Upper lobe of left lung (tissue), 6 donors: ENCODE measurements at regions not wholly inside any gene's neighbourhood (a gene's known extent, or its start where the extent isn't known, plus 50 kb on each side); places are given as distances from the start of the nearest gene placed in this dataset.

ENCODE experiments used
- ATAC-seq, 2 donors: fragments of 200-7000 bp; cut with Tn5 transposase; one replicate each; pipeline ENCODE4 v1.9.1; 2022; ENCODE audit warnings: mild to moderate bottlenecking in 2 of 2, moderate library complexity in 2 of 2; ENCODE audit not compliant: low FRiP score in 2 of 2
- DNase-seq, 2 donors: peaks; one replicate each; pipeline ENCODE4 v3.0.0-alpha.2; 2019 to 2020
- H3K27ac ChIP-seq, 4 donors: fragments of 200-600 bp; sonication (generic); one replicate each; pipeline ENCODE4 v1.5.1; 2016 to 2019
- H3K27me3 ChIP-seq, 4 donors: fragments of 200-600 bp; sonication (generic); one replicate each; pipeline ENCODE4 v1.5.1; 2017 to 2019
- H3K36me3 ChIP-seq, 4 donors: fragments of 200-600 bp; sonication (generic); one replicate each; pipeline ENCODE4 v1.5.1; 2016 to 2019
- H3K4me1 ChIP-seq, 4 donors: fragments of 200-600 bp; sonication (generic); one replicate each; pipeline ENCODE4 v1.5.1; 2018 to 2019
- H3K4me3 ChIP-seq, 4 donors: fragments of 200-600 bp; sonication (generic); one replicate each; pipeline ENCODE4 v1.5.1; 2017 to 2019; ENCODE audit warnings: mild to moderate bottlenecking in 2 of 4, moderate library complexity in 1 of 4
- H3K9me3 ChIP-seq, 4 donors: fragments of 200-600 bp; sonication (generic); one replicate each; pipeline ENCODE4 v1.5.1; 2018 to 2019
- CTCF ChIP-seq, 6 experiments: fragments of 450-650 bp in 4 of 6; fragments of 200-600 bp in 2 of 6; sonication (generic) in 2 of 6; IDR thresholded peaks; one replicate each; pipeline ENCODE4 v1.5.1; 2016 to 2019; ENCODE audit warnings: antibody characterized with exemption in 6 of 6
- EP300 ChIP-seq, 4 donors: sonication (generic); formaldehyde crosslinking; IDR thresholded peaks; one replicate each; pipeline ENCODE4 v1.5.1; 2017; ENCODE audit warnings: antibody characterized with exemption in 4 of 4, control low read depth in 2 of 4
- POLR2A ChIP-seq, 4 donors: fragments of 450-650 bp; IDR thresholded peaks; one replicate each; pipeline ENCODE4 v1.5.1; 2016 to 2017; ENCODE audit warnings: antibody characterized with exemption in 4 of 4, mild to moderate bottlenecking in 2 of 4
- POLR2AphosphoS5 ChIP-seq, 2 donors: sonication (generic); formaldehyde crosslinking; IDR thresholded peaks; one replicate each; pipeline ENCODE4 v1.5.1; 2017; ENCODE audit warnings: antibody characterized with exemption in 2 of 2
- WGBS, 2 donors: methylation state at CpG; one replicate each; pipeline ENCODE4 v1.1.5; 2017 to 2018; 5-methylcytosine and 5-hydroxymethylcytosine counted together
- donor health status: DM: no; HTN: no; CAD: no; lungs with moderate emphysema.
- donor health status: DM: no; HTN: yes; CAD: no; lungs with severe emphysema.

GRCh38 chr6:87791982-87792381, 89.9 kb upstream of the AKIRIN2 start:
- DNase-seq: no peak
- H3K9me3 ChIP-seq: no peaks in the 10 kb centered on the region
- no peak for ATAC-seq
- H3K36me3 ChIP-seq: no peaks in the 10 kb centered on the region
- WGBS, 2 donors: 68 to 73% methylated on average over 7 of the region's 7 CpGs
- H3K27me3 ChIP-seq: no peaks in the 10 kb centered on the region
- no peak overlapping the region for H3K4me3 ChIP-seq
- no peak for TF ChIP-seq EP300 (IDR thresholded peaks at IDR 0.05)
- TF ChIP-seq POLR2A (IDR thresholded peaks at IDR 0.05): no peak
- no peak for TF ChIP-seq POLR2AphosphoS5 (IDR thresholded peaks at IDR 0.05)
- TF ChIP-seq CTCF (IDR thresholded peaks at IDR 0.05): no peak
- H3K27ac ChIP-seq: no peak overlapping the region
- H3K4me1 ChIP-seq: peaks cover 0 to 10% (median 8%) of the 10 kb centered on the region in 4 donors

- H3K27ac ChIP-seq: no peak overlapping the region
- ATAC-seq: no peak
- WGBS, 2 donors: 92 to 96% methylated on average over 6 of the region's 6 CpGs
Measured at GRCh38 chr6:87791485-87791884, 89.5 kb upstream of the AKIRIN2 start.

GRCh38 chr6:87791029-87791428, 89.0 kb upstream of the AKIRIN2 start:
- Histone ChIP-seq H3K36me3 (no peaks in the 10 kb centered on the region), H3K27ac (no peak overlapping the region), H3K9me3 (no peaks in the 10 kb centered on the region), H3K27me3 (no peaks in the 10 kb centered on the region), H3K4me1 (peaks cover 0 to 10% (median 5%) of the 10 kb centered on the region in 4 donors), H3K4me3 (no peak overlapping the region)
- DNase-seq (no peak), ATAC-seq (no peak)
- TF ChIP-seq POLR2A (IDR thresholded peaks at IDR 0.05): no peak

More at GRCh38 chr6:87791485-87791884, 89.5 kb upstream of the AKIRIN2 start:
- no peak for DNase-seq
- Histone ChIP-seq H3K4me1 (peaks cover 0 to 10% (median 6%) of the 10 kb centered on the region in 4 donors), H3K4me3 (no peak overlapping the region), H3K9me3 (no peaks in the 10 kb centered on the region), H3K36me3 (no peaks in the 10 kb centered on the region), H3K27me3 (no peaks in the 10 kb centered on the region)
- TF ChIP-seq POLR2A (IDR thresholded peaks at IDR 0.05): no peak
- no peak for TF ChIP-seq EP300 (IDR thresholded peaks at IDR 0.05)
- no peak for TF ChIP-seq POLR2AphosphoS5 (IDR thresholded peaks at IDR 0.05)
- TF ChIP-seq CTCF (IDR thresholded peaks at IDR 0.05): no peak

GRCh38 chr6:87789900-87790290, 87.9 kb upstream of the AKIRIN2 start:
- Histone ChIP-seq H3K9me3 (no peaks in the 10 kb centered on the region), H3K27ac (no peak overlapping the region), H3K36me3 (no peaks in the 10 kb centered on the region), H3K4me1 (peaks cover 0 to 10% (median 6%) of the 10 kb centered on the region in 4 donors), H3K27me3 (no peaks in the 10 kb centered on the region), H3K4me3 (no peak overlapping the region)
- whole genome bisulfite sequencing, 2 donors: 69 to 75% methylated on average over 3 of the region's 3 CpGs
- DNase-seq (no peak), ATAC-seq (no peak)
- TF ChIP-seq POLR2AphosphoS5 (IDR thresholded peaks at IDR 0.05) (no peak), CTCF (IDR thresholded peaks at IDR 0.05) (no peak), EP300 (IDR thresholded peaks at IDR 0.05) (no peak), POLR2A (IDR thresholded peaks at IDR 0.05) (no peak)

GRCh38 chr6:87789198-87789899, 87.3 kb upstream of the AKIRIN2 start:
- 42 to 43% methylated on average over 2 of the region's 2 CpGs for WGBS, 2 donors

More at GRCh38 chr6:87789198-87789899, 87.3 kb upstream of the AKIRIN2 start:
- peak overlapping the region in 1 of 4 donors; percentile 58 for H3K27ac ChIP-seq
- no peak overlapping the region for H3K4me3 ChIP-seq
- H3K27me3 ChIP-seq: no peaks in the 10 kb centered on the region
- DNase-seq (peak in 1 of 2 donors; percentile 63), ATAC-seq (peak in 1 of 2 donors; percentile 86)
- H3K4me1 ChIP-seq: peaks cover 0 to 10% (median 10%) of the 10 kb centered on the region in 4 donors
- no peaks in the 10 kb centered on the region for H3K36me3 ChIP-seq
- no peaks in the 10 kb centered on the region for H3K9me3 ChIP-seq
- TF ChIP-seq CTCF (IDR thresholded peaks at IDR 0.05) (no peak), EP300 (IDR thresholded peaks at IDR 0.05) (peak in 1 of 4 donors; percentile 12), POLR2AphosphoS5 (IDR thresholded peaks at IDR 0.05) (no peak), POLR2A (IDR thresholded peaks at IDR 0.05) (no peak)
